ENCODE measurements at regions not wholly inside any gene's neighbourhood (a gene's known extent, or its start where the extent isn't known, plus 50 kb on each side); places are given as distances from the start of the nearest gene placed in this dataset.

DNA sequence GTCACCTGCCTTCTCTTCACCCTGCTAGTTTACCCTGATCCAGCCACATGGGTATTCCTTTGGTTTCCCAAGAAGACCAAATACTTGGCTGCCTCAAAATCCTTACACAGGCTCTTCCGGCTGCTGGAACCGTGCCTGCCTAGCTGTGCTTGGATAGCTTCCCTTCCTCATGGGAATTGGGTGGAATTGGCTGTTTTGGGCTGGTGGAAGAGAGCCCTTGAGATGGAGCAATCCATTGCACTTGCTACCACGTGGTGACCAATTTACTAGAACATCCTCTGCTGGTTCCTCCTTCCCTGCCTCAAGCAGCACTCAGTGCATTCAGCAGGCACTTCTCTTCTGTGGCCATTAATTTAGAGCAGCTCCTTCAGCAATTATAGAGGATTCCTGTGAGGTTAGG lies 119.3 kb upstream of the AP1S2 start:
- Histone ChIP-seq H3K9ac (no peak overlapping the region), H3K36me3 (no peaks in the 10 kb centered on the region), H3K27me3 (peaks cover 79 to 99% (median 94%) of the 10 kb centered on the region in 11 experiments), H3K27ac (no peak overlapping the region), H3K4me2 (peak overlapping the region in 2 of 11 experiments; percentile 34 to 40; a peak in 2 of 22 replicates), H3K4me1 (peaks cover 0 to 62% (median 3%) of the 10 kb centered on the region in 10 experiments; a peak in 9 of 20 replicates), H3K9me3 (replicated peaks in 1 of 11) (no peaks in the 10 kb centered on the region), H3K4me3 (no peak overlapping the region), H4K20me1 (peaks cover 0 to 13% (median 0%) of the 10 kb centered on the region in 11 experiments; a peak in 3 of 22 replicates)
- no peak for TF ChIP-seq Cebpa-rat (IDR thresholded peaks at IDR 0.05)

DNA sequence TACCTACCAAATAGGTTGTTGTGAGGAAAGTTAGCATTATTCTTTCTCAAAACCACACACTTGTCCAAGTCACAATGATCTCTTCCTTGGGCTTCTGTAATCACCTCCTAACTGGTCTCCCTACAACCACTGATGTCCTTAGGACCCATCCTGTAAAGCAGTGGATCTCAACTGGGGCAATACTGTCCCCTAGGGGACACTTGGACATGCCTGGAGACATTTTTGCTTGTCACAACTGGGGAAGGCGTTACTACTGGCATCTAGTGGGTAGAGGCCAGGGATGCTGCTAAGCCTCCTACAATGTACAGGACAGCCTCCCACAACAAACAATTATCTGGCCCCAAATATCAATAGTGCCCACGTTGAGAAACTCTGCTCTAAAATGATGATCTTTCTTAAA lies 118.7 kb upstream of the AP1S2 start:
- TF ChIP-seq Cebpa-rat (IDR thresholded peaks at IDR 0.05), result no peak
- no peak overlapping the region for H3K27ac ChIP-seq
- no peaks in the 10 kb centered on the region for H3K36me3 ChIP-seq
- peaks cover 0 to 57% (median 3%) of the 10 kb centered on the region in 10 experiments; a peak in 9 of 20 replicates for H3K4me1 ChIP-seq
- H3K4me3 ChIP-seq, result no peak overlapping the region
- H3K27me3 ChIP-seq, result peaks cover 80 to 99% (median 94%) of the 10 kb centered on the region in 11 experiments
- no peaks in the 10 kb centered on the region for H3K9me3 ChIP-seq (replicated peaks in 1 of 11)
- H3K4me2 ChIP-seq, result peak overlapping the region in 1 of 11 experiments; percentile 40; a peak in 2 of 22 replicates
- peaks cover 0 to 13% (median 0%) of the 10 kb centered on the region in 11 experiments; a peak in 3 of 22 replicates for H4K20me1 ChIP-seq
- no peak overlapping the region for H3K9ac ChIP-seq

DNA sequence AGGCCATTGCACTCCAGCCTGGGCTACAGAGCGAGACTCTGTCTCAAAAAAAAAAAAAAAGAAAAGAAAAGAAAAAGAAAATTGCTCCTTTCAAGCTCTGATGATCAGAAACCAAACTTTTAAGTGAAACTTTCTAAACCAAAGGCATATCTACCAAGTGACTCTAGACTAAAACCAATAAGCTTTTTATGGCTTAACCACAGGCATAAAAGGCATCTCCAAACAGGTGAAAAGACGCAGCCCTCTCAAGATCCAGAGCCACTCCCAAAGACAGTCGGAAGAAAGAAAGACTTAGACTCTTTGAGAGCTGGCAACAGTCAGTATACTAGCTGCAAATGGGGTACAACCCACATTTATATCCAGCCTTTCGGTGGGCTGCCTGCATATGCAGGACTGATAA lies 117.1 kb upstream of the AP1S2 start:
- Histone ChIP-seq H3K36me3 (no peaks in the 10 kb centered on the region), H3K27me3 (peaks cover 84 to 99% (median 94%) of the 10 kb centered on the region in 11 experiments), H3K27ac (no peak overlapping the region), H3K4me3 (no peak overlapping the region), H4K20me1 (peaks cover 0 to 13% (median 0%) of the 10 kb centered on the region in 11 experiments; a peak in 3 of 22 replicates), H3K9me3 (replicated peaks in 1 of 11) (no peaks in the 10 kb centered on the region), H3K4me2 (no peak overlapping the region), H3K9ac (no peak overlapping the region), H3K4me1 (peaks cover 0 to 41% (median 0%) of the 10 kb centered on the region in 10 experiments; a peak in 7 of 20 replicates)
- no peak for TF ChIP-seq Cebpa-rat (IDR thresholded peaks at IDR 0.05)

DNA sequence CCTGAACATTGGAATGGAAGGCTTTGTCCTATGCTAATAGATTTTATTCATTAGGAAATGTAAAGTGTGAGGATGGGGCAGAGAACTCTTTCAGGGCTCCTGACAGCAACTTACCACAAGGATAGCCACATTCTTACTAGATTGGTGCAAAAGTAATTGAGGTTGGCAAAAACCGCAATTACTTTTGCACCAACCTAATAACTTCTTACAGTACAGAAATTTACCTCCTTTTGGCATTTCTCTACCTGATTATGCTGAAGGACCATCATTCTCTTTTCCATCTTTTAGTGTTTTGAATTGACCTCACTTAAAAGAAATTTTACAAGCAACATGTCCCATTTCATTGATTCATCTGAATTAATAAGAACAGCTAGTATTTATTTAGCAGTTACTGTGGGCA lies 109.2 kb upstream of the AP1S2 start:
- TF ChIP-seq Cebpa-rat (IDR thresholded peaks at IDR 0.05), result no peak
- H3K36me3 ChIP-seq, result no peaks in the 10 kb centered on the region
- no peak overlapping the region for H3K4me2 ChIP-seq
- H3K4me1 ChIP-seq, result no peaks in the 10 kb centered on the region; a peak in 1 of 20 replicates
- no peak overlapping the region for H3K4me3 ChIP-seq
- no peak overlapping the region for H3K9ac ChIP-seq
- H3K27me3 ChIP-seq, result peaks cover 89 to 100% (median 99%) of the 10 kb centered on the region in 11 experiments
- no peaks in the 10 kb centered on the region for H4K20me1 ChIP-seq
- no peak overlapping the region for H3K27ac ChIP-seq
- H3K9me3 ChIP-seq (replicated peaks in 1 of 11), result peaks cover 0 to 5% (median 0%) of the 10 kb centered on the region in 11 experiments; a peak in 1 of 22 replicates

DNA sequence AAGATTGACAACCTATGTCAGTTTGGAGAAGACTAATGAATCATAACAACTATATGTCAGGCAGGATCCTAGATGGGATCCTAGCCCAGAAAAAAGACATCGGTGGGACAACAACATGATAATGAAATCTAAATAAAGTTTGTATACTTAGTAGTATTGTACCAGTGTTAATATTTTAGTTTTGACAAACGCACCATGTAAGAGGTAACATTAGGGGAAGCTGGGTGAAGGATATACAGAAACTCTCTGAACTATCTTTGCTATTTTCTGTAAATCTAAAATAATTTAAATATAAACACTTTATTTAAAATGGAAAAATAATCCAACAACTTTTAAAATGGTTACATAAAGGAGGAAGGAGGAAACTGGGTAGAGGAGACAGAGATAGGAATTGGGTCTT lies 105.6 kb upstream of the AP1S2 start:
- no peak overlapping the region for H3K27ac ChIP-seq
- no peak overlapping the region for H3K4me3 ChIP-seq
- H4K20me1 ChIP-seq, result no peaks in the 10 kb centered on the region; a peak in 1 of 22 replicates
- peaks cover 0 to 5% (median 0%) of the 10 kb centered on the region in 11 experiments; a peak in 1 of 22 replicates for H3K9me3 ChIP-seq (replicated peaks in 1 of 11)
- H3K4me2 ChIP-seq, result no peak overlapping the region
- H3K36me3 ChIP-seq, result no peaks in the 10 kb centered on the region
- peaks cover 84 to 97% (median 95%) of the 10 kb centered on the region in 11 experiments for H3K27me3 ChIP-seq
- no peaks in the 10 kb centered on the region; a peak in 1 of 20 replicates for H3K4me1 ChIP-seq
- TF ChIP-seq Cebpa-rat (IDR thresholded peaks at IDR 0.05), result no peak
- no peak overlapping the region for H3K9ac ChIP-seq

DNA sequence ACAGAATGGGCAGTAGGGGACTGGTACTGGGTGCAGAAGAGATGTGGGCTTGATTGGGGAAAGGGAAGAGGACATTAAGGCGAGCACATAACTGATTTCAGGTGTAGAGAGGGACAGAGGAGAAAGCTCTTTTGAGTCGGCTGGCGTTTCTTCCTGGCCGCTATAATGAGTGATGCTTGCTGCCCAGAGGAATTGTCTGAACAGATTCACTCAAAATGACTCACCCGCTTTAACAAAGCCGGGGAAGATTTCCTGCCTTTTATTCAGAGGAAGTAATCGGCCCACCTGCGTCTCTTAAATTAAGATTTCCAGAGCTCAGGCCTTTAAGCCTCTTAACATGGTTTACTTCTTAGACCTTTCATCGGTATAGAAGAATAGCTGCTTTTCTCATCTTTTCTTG lies 102.1 kb upstream of the AP1S2 start:
- TF ChIP-seq Cebpa-rat (IDR thresholded peaks at IDR 0.05), result no peak
- Histone ChIP-seq H3K9ac (no peak overlapping the region), H4K20me1 (no peaks in the 10 kb centered on the region; a peak in 1 of 22 replicates), H3K36me3 (no peaks in the 10 kb centered on the region), H3K4me2 (no peak overlapping the region), H3K4me3 (no peak overlapping the region), H3K27me3 (peaks cover 79 to 97% (median 95%) of the 10 kb centered on the region in 11 experiments), H3K27ac (no peak overlapping the region), H3K9me3 (replicated peaks in 1 of 11) (peaks cover 0 to 5% (median 0%) of the 10 kb centered on the region in 11 experiments; a peak in 1 of 22 replicates), H3K4me1 (no peaks in the 10 kb centered on the region)

DNA sequence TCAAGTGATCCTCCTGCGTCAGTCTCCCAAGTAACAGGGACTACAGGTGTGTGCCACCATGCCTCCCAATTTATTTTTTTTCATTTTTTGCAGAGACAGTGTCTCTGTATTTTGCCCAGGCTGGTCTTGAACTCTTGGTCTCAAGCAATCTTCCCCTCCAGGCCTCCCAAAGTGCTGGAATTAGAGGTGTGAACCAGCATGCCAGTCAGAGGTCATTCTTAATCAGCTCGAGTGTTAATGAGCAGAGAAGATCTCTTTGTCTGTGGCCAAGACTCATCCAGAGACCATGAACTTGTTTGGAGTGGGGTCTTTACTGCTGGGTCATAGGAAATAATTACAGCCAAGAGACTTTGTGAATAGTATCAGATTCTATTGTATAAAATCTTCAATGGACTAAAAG lies 99.2 kb upstream of the AP1S2 start:
- H3K4me1 ChIP-seq, result 0 out of 20 replicates have a peak, but pooled peaks cover 0 to 1% (median 0%) of the 10 kb centered on the region in 10 experiments
- H3K9ac ChIP-seq, result no peak overlapping the region
- no peak overlapping the region for H3K4me3 ChIP-seq
- H3K4me2 ChIP-seq, result no peak overlapping the region
- no peak overlapping the region for H3K27ac ChIP-seq
- no peaks in the 10 kb centered on the region for H3K36me3 ChIP-seq
- TF ChIP-seq Cebpa-rat (IDR thresholded peaks at IDR 0.05), result no peak
- no peaks in the 10 kb centered on the region for H3K9me3 ChIP-seq (replicated peaks in 1 of 11)
- no peaks in the 10 kb centered on the region; a peak in 1 of 22 replicates for H4K20me1 ChIP-seq
- peaks cover 84 to 97% (median 96%) of the 10 kb centered on the region in 11 experiments for H3K27me3 ChIP-seq

DNA sequence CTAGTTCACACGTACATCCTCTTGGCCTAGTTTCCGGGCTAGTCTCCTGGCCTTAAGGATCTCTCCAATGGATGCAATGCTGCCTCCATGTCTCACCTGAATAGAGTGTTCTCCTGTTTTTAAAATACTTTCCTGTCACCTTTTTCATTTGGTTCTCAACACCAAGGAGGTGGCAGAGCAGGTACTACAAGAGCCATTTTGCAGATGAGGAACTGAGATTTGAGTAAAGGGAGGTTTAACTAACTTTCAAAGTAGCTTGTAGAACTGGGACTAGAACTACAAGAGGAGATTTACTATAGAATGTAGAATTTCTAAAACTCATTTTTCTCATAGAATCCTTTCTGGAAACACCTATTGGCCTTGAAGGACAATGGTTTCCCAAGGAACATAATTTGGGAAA lies 97.6 kb upstream of the AP1S2 start:
- Histone ChIP-seq H3K36me3 (no peaks in the 10 kb centered on the region), H3K9me3 (replicated peaks in 1 of 11) (no peaks in the 10 kb centered on the region), H3K4me2 (no peak overlapping the region), H3K27ac (no peak overlapping the region), H3K9ac (no peak overlapping the region), H3K4me1 (peaks cover 0 to 17% (median 0%) of the 10 kb centered on the region in 10 experiments; a peak in 8 of 20 replicates), H4K20me1 (no peaks in the 10 kb centered on the region; a peak in 2 of 22 replicates), H3K27me3 (peaks cover 91 to 100% (median 99%) of the 10 kb centered on the region in 11 experiments), H3K4me3 (no peak overlapping the region)
- no peak for TF ChIP-seq Cebpa-rat (IDR thresholded peaks at IDR 0.05)

DNA sequence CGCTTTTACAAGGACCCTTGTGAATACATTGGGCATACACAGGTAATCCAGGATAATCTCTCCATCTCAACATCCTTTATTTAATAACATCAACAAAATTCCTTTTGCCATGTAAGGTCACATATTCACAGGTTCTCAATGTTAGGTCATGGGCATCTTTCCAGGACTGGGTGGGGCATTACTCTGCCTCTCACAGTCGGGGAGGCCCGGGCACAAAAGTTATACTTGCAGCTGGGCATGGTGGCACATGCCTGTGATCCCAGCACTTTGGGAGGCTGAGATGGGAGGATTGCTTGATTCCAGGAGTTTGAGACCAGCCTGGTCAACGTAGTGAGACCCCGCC lies 93.7 kb upstream of the AP1S2 start:
- H3K27me3 ChIP-seq, result peaks cover 92 to 100% (median 100%) of the 10 kb centered on the region in 11 experiments
- H3K4me1 ChIP-seq, result peaks cover 0 to 20% (median 2%) of the 10 kb centered on the region in 10 experiments; a peak in 9 of 20 replicates
- no peaks in the 10 kb centered on the region for H3K9me3 ChIP-seq (replicated peaks in 1 of 11)
- no peak overlapping the region for H3K27ac ChIP-seq
- no peaks in the 10 kb centered on the region; a peak in 2 of 22 replicates for H4K20me1 ChIP-seq
- H3K4me2 ChIP-seq, result peak overlapping the region in 3 of 11 experiments; percentile 22 to 62 (median 53); a peak in 4 of 22 replicates
- no peak overlapping the region for H3K9ac ChIP-seq
- no peaks in the 10 kb centered on the region for H3K36me3 ChIP-seq
- H3K4me3 ChIP-seq, result no peak overlapping the region
- TF ChIP-seq Cebpa-rat (IDR thresholded peaks at IDR 0.05), result no peak

Data from BLaER1 treated with 17β-estradiol and CSF1 and Interleukin-3, amounts not matched to agents 10 nM and 100 nM (cell line).